Dedifferentiated amniotic fluid mesenchymal stem cell (primary cell): ENCODE measurements at regions not wholly inside any gene's neighbourhood (a gene's known extent, or its start where the extent isn't known, plus 50 kb on each side); places are given as distances from the start of the nearest gene placed in this dataset.
A peak's percentile ranks its signal among the peaks of the same experiment; 100 is the strongest.

Experiments
- DNase-seq: peaks from one replicate; pipeline ENCODE4 v3.0.0-alpha.2; 2016; ENCODE audit errors: extremely low spot score

DNA sequence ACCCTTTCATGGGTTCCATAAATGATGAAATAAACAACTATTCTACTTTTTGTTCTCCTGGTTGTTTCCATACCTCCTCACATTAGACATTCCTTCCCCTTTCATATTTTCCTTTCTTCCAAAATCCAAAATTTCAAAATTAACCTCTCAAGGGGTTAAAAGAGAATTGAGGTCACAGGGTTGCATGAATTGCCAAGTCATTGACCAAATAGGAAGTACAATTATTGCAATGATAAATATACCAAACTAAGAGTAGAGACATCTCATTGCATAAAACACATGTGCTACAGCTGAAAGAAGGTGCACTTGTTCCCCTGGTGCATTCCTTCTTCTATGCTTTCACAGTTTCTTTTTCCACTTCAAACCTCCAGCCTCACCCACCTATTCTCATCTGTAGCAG lies 136.1 kb downstream of the KCTD12 start:
- no peak for DNase-seq

DNA sequence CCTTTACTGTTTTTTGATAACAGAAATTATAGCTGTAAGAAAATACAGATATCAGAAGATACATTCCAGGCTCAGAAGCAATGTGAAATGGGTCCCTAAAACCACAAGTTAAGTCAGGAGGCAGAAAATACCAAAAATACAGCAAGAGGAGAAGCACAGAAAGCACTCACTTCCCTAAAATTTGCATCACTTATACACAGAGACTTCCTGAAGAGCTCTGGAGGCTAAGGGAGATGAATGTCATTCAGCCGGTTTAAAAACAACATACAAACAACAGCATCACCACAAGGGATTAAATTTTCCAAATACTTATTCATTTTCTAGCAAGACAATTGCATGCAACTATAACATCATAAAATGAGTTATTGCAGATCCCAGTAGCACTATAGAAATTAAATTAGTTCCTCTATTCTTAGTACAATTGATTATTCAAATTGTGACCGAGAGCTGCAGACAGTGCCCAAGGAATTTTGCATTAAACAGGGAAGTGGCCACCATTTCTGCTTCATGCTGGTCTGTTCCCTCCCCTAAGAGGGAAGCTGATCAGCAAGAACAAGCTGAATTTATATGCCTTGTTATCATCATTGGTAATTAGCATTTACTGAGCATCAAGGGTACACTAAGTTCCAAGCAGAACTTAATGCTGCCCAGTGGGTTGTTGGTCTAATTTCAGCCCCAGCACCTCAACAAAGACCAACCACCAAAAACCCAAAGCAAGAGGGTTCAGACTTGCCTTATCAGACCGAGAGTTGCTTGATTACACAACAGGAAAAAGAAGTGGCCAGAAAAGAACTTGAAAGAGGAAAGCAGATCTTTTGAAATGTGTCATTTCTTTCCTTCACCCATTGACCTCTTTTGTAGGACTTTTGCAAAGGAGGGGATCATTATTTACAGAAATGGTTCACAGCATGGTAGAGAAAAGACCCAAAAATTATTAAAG lies 140.7 kb downstream of the KCTD12 start:
- DNase-seq = no peak

DNA sequence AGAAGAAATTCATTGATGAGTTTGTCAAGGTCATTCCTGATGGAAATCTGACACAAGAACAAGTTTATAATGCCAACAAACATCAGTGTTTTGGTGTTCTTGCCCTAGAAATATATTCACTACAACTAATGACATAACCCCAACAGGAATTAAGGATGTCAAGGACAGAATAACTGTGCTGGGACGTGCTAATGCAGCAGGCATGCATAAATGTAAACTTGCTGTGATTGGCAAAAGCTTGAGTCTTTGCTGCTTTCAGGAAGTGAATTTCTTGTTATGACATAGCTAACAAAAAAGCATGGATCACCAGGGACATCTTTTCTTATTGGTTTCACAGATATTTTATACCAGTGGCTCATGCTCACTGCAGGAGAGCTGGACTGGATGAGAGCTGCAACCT lies 144.6 kb downstream of the KCTD12 start:
- DNase-seq = no peak

DNA sequence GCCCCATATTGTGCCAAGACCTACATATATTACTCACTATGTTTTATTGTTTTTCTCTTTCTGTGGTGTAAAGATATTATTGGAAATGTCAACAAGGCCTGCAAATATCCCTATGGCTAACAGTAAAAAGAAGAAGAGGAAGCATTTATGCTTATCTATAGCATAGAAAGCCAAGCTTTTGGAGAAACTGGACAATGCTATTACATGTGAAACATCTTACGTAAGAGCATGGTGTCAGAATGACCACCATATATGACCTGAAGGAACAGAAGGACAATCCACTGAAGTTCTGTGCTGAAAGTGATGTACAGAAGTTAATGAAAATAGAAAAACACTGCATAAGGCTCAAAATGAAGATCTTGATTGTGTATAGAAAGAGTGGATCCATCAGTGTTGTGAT lies 145.2 kb downstream of the KCTD12 start:
- no peak for DNase-seq

DNA sequence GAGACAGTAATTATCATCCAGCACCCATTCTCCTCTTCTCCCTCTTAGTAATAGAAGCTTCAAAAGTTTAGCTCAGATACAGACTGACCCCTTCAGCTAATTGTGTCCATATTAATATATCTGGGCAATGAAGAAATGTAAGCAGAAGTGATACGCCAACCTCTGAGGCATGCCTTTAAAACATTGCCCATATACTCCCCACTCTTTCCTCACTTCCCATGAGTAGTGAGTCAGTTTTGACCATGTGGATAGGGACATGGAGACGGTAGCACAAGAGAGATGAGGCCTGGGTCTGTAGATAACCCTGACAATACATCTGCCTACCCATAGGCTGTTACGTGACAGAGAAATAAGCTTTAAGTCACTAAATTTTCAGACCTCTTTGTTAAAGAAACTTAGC lies 147.6 kb downstream of the KCTD12 start:
- DNase-seq = no peak

DNA sequence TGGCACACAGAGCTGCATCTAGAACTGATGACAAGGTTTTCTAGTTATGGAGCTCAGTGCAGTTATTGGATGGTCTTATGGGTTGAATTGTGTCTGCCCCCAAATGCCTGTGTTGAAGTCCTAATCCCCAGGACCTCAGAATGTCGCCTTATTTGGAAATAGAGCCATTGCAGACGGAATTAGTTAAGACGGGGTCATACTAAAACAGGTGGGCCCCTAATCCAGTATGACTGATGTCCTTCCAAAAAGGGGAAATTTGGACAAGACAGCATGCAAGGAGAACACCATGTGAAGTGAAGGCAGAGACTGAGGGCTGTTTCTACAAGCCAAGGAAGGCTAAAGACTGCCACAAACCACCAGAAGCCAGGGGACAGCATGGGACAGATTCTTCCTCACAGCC lies 148.7 kb downstream of the KCTD12 start:
- no peak for DNase-seq

DNA sequence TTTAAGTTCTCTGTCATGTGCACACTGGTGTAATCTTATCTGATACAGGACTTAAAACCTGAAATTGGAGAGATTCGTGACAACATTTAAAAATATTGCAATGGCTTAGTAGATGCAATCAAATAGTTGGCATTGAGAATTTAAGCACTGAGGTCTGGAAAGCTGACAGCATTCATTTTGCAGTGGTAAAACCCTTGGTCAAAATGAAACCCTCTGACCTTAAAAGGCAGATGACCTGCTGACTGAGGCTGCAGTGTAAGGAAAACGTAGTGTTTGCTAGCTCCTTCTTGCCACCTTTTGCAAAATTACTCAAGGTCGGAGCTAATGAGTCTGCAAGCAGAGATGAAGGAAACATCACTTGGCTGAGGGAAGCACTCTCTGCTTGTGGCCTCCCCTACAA lies 150.6 kb downstream of the KCTD12 start:
- DNase-seq = no peak

DNA sequence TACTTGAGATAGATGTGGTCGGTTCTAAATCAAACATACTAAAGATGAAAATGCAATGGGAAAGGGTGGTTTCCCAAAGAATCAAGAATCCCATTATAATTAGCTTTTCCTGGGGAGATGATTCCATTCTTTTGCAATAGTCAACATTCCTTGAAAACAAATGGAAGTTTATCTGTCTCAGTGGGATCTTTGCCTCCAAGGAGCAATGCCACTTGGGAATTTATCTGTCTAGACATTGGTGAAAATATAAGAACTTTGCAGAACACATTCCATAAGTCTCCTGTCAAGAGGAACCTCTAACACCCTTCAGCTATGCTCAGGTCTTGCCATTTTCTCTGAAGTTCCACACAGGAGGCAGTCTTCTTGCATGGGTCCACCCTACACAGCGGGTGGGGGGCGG lies 152.5 kb downstream of the KCTD12 start:
- DNase-seq = no peak

DNA sequence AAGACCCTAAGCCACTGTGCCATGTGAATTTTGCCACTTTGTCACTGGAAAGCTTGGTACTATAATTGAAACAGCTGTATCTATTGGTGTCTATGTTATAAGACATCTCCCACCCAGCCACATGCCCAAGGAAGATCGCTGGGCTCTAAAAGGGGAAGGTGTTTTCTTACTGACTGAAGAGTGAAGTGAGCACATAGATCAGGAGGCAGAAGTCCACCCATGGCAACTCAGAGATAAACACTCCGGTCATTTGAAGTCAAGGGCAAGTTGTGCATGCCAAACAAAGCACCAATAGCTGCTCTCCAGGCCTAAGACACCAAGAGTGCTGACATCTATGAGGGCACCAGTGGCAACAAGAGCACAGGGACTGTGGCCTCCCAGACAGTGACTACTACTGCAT lies 153.8 kb downstream of the KCTD12 start:
- DNase-seq = no peak

DNA sequence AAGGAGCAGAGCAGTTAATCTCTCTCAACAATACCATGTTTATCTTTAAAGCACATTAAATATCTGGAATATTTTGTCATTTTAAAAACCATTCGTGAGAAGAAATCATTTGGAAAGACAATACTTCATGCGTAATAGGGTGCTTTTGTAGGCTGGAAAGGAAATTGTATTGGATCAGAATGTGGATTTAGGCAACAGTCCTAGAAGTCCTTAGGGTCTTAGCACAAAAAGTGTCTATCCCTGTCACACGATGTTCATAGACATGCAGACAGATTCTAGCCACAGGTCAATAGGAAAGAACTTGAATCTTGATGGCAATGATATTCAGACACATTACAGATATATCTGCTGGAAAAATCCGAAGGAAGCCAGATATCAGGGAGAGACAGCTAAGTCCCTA lies 156.0 kb downstream of the KCTD12 start:
- DNase-seq = no peak

DNA sequence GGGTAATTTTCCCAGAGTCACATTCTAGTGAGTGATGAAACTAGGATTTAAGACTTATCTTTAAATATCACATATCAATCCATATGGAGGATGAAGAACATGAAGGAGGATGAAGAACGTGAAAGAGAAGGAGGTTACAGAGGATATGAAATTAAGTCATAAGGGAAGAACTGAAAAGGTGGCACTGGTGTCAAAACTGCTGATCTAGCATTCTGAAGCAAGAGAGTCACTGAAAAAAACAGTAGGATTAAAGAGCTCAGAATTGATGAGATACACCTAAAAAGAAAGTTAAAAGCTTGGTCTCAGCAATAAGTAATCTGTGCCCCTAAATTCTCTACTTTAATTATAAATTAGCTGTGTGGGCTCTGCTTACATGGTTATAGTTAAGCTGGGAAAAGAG lies 156.5 kb downstream of the KCTD12 start:
- DNase-seq = no peak

DNA sequence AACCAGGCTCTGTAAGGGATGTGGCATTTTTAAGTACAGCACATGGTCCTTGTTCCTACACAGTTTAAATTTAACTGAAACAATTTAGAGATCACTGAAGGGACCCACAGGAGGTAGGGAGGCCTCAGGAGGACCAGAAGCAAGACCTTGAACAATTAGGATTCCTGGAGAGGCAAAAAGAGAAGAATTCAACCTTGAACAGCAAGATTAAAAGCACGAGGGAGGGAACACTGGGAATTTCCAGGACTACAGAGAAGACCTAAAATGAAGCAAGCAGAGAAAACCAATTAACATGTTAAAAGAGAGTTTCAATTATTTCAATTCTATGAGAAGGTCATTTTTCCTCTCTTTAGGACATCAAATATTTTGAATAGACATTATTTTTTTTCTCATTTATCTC lies 160.3 kb downstream of the KCTD12 start:
- no peak for DNase-seq

DNA sequence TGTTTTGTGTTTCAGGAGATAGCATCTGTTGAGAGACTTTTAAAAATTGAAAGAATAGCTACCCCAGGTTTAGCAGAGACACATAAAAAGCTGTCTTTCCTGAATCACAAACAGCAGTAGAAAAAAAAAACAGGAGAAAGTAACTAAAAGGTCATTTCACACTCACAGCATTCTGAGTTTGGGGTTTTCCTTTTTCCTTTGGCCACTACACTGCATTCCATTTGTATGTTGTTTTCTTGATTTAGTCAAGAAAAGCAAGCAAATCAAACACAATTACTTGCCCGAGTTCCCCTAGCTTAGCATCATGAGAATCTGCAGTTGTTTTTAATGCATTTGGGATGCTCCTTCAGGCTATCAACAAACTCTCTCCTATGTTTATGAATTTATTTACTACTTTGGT lies 161.0 kb downstream of the KCTD12 start:
- DNase-seq = peak; percentile 62

DNA sequence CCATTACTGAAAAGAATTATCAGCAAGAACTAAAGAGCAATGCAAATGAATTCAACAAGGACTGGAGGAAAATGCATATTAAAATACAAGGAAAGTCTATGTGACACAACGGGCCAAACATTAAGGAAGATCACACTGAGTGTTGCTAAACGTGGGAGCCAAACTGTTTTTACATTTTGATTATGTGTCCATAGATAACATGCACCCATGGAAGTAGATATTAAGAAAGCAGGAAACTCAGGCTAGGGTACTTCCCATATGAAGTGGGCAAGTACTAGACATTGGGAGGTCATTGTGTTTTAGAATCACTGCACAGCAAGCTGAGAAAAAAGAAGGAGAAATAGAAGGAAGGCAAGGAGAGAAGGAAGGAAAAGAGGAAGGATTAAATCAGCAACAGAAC lies 161.8 kb downstream of the KCTD12 start:
- no peak for DNase-seq

DNA sequence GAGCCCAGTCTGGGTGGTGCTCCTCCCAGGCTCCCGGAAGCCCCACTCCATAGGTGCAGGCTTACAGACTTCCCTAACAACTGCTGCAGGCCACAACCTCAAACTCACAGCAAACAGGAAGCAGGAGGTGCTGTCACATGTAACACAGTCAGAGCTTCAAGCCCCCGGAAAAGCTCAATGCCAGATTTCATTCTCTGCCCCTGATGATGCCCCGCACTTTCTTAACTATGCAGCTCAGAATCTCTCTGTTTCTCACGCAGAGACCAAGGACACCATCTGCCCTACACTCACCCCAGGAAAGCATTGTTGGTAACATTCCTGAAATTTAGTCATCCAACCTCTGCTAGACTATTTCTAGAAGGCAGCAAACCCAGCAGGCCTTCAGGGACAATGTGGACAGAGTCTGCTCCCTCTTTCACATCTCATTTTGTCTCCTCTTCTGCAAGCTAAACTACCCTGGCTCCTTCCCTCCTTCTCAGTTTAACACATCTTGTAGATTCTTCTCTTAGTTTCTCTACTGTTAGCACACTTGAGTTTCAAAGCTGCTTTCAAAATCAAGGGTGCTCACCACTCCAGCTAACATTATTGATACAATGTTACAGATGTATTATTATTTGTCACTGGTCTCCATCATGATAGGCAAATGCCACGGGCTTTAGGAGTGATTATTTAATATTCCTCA lies 162.5 kb downstream of the KCTD12 start:
- DNase-seq = peak; percentile 84

DNA sequence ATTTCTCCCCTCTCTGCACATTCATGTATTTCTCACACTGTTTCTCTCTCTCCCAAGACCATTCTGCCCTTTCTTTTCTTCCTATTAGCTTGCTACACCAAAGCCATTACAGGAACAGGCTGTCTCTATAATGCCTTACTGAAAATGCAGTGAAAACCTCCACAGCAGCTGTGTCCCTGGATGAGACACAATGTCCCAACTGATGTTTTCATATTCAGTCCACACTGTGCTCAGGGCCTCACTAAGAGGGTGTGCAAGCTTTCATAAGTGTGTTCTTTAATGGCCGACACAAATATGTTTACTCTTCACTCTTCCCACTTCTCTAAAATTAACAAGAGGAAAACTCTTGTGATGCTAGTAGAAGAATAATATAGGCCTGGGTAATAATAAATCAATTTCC lies 163.4 kb downstream of the KCTD12 start:
- no peak for DNase-seq

DNA sequence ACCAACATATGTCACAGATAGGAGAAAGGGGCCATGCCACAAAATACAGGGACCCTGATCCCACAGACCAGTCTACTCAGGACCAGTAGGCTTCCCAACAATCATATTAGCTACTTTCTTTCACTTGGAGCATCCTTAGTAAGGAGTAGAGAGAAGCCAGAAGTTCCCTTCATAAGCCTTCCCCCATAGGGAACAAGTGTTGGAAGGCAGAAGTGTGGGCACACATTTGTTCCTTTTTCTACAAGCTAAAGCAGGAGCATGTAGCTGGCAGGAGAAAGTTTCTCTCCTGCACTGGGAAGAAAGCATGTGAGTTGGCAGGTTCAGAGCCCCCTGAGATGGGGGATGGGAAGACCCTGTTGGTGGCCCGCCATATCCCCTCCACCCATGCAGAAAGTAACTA lies 165.4 kb downstream of the KCTD12 start:
- no peak for DNase-seq

DNA sequence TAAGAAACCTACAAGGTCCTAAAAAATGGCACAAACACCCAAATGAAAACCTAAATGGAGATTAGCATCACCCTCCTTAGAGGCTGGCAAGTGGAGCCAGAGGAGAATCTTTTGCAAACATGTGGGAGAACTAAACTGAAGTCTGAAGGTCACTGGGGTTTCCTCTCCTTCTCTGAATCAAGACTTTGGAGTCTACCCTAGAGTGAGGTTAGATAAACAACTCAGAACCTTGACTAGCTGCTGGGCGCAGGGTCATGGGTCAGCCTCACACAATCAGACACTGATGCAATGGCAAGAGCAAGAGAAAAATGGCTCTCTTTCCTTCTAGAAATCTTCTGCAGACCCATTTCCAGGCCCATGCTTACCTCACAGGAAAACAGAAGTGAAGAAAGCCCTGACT lies 165.8 kb downstream of the KCTD12 start:
- DNase-seq = no peak

DNA sequence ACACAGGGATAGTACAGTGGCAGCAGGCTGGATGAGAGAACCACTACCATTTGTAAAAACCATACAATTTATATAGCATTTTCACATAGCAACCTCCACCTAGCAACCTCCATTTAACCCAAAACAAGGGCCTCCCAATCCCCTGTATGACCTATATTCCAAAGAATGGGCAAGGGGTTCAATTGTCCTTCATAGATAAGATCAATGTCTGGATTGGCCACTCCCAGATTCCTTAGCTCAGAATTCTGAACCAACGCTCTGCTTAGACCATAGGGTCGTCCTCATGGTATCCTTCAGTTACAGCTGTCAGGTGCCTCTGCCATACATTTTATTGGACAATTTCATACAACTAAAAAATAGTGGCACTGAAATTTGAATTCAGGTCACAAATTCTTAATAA lies 166.2 kb downstream of the KCTD12 start:
- DNase-seq = no peak

DNA sequence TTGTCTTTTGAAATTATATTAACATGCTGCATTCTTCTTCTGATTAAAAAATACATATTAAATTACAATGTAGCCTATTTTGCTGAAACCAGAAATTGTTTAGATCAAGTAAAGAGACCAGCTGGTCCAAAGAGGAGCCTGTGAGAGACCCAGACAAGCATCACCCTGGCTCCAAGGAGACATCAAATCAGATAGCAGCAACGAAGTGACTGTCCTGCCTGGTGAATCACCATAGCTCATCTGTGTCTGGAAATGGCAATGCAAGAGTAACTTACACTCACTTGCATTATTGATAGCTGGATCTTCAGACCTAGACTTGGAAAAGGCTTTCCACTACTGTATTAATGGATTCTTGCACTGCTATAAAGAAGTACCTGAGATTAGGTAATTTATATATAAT lies 169.1 kb downstream of the KCTD12 start:
- peak; percentile 47 for DNase-seq

DNA sequence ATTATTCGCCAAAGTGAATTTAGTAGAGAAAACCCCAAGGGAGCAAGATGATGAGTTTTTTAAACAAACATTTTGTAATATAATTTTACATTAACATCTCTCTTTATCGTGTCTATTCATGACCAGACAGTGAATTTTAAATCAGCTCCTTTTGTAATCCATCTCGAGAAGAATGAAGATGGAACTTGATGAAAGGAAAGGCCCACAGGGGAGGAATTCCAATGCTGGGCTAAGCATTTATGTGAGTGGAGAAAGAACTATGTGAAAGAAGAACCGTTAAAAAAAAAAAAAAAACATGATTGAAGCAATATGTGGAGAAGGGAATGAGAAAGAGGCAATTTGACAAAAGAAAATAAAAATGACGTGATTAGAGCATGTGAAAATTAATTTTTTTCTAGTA lies 170.6 kb downstream of the KCTD12 start:
- DNase-seq = no peak

DNA sequence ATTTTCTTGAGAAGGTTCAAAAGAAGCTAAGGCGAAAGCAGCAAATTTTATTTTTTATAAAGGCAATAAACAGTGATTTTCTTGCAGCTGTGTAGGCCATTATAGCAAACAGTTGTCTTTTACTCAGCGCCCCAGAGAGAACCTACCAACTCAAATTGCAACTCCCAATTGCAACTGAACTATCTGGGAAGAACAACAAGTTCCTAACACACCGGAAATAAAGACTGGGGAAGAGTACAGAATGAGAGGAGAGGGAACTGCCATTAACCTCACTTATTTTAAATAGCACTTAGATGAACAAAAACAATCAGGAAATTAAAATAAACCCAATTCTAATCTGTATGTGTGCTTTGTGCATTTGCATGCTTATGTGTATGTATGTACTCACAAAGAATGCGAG lies 171.1 kb downstream of the KCTD12 start:
- no peak for DNase-seq

DNA sequence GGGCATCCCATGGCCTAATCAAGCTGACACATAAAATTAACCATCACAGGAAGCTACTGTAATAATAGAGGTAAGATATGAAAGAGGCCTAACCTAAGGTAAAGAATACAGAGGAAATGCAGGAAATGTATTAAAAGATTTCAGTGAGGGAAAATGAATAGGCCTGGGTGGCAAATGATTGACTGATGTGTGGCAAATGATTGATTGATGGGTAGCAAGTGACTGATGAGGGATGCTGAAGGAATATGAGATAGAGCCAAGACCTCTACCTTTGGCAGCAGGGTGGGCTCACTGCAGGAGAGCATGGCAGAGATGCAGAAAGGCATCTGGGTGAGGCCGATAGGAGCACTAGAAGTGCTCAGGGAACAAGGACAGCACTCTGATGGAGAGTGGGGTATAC lies 172.9 kb downstream of the KCTD12 start:
- no peak for DNase-seq
